ENCODE measurements at regions not wholly inside any gene's neighbourhood (a gene's known extent, or its start where the extent isn't known, plus 50 kb on each side); places are given as distances from the start of the nearest gene placed in this dataset.
"Not testable (repeated sequence)": the region's sequence is repeated elsewhere in the genome, so short reads cannot be mapped to it uniquely, and the experiment has no call there.

DNA sequence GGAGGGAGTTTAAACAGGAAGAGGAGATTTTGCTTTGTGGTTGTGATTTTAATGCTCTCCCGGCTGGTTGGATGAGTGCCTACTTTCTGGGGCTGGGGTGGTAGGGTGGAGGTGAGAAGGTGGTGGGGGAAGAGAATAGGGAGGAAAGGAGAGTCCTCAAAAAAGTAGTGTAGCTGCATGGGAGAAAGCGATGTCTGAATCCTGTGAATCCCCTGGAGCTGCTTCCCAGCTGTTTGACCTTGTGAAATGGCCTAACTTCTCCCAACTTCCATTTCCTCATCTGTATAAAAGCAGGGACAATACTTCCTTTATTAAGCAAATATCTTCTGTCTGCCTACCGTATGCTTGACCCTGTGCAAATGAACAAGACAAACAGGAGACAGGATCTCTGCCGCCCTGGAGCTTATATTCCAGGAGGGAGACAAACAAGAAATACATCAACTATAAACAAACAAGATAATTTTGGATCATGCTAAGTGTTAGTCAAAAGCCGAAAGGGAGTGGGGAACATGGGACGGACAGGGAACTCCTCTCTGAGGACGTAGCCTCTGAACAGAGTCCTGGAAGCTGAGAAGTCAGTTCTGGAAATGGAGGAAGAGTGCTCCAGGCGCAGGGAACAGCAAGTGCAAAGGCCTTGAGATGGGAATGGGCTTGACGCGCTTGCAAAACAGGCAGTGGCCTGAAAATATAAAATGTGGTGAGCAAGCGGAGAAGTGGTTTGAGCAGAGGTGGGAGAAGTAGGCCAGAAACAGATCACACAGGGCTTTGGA is 103.5 kb downstream of the SPRY4 start:
- peak; percentile 33 for DNase-seq (ENCODE audit: low spot score)

DNA sequence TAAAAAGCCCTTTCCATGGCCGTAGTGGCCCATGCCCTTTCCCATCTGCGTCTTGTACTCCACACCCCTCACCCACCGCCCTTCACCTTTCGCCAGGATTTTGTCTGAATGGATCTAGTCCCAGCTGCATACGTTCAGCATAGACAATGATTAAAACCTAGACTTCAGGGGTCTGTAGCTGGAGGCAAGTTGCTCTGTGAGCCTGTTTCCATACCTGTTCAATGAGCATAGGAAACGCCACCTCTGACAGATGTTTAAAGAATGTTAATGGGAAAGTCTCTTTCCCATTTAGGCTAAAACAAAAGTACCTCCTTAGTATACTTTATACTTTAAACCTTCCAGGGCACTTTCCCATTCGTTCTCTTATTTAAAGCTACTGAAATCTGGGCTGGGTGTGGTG is 105.7 kb downstream of the SPRY4 start:
- DNase-seq (ENCODE audit: low spot score), result no peak

DNA sequence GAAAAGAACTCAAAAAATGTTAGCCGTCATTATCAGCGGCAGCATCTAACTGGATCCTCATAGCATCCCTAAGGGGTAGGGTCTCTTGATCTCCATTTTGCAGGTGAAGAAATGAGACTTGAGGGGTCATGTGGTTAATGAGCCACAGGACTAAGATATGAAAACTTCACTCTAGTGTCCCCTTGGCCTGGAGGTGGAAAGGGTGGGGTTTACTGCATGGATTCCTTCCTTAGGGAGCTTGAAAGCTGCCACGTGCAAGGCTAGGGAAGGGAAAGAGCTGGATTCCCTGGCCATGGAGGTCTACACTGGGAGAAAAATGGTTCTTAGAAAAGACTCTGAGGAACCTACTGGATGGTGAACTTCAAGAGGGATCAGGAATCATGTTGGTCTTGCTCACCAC is 107.9 kb downstream of the SPRY4 start:
- DNase-seq (ENCODE audit: low spot score), result no peak

DNA sequence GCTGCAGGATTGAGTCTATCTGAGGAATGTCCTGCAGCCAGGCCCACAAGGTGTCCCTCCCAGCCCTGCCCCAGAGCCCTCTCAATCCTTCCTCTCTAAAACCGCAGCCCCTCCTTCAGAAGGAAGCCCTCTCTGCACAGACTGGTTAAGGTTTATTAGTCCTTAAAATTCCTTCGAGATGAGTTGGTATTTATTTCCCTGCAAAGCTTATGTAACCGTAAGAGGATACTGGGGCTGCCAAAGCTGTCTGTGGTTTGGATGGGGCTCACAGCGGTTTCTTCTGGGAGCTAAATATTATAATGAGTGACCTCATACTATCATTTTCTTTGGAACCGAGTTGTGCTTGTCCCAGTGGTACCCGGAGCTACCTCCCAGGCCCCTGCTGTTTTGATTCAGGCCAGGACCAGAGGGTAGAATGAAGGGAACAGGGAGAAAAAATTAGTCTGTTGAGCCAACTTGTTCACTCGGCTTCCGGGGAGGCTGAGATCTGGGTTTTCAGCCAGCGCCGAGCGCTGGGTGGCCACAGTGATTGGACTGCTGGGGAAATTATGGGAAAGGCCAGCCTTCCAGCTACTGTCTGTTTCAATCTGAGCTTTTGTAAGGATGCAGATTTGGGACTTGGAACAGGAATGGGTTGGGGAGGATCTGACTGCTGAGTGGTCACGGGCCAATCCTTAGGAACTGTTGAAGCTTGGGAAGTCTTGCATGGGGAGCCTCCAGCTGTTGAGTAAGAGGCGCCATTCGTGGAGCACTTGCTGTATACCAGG is 107.5 kb downstream of the NDFIP1 start:
- DNase-seq (ENCODE audit: low spot score), result no peak

DNA sequence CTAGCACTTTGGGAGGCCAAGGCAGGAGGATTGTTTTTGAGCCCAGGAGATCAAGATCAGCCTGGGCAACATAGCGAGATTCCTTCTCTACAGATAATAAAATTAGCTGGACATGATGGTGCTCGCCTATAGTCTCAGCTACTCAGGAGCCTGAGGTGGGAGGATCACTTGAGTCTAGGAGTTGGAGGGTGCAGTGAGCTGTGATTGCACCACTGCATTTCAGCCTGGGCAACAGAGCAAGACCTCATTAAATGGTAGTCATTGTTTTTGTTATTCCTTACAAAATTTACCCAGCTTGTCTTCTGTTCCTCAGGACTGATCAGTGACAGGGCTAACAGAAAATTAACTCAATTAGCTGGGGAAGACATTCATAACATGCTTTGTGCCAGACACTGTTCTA is 104.5 kb downstream of the NDFIP1 start:
- no peak for DNase-seq (ENCODE audit: low spot score)

DNA sequence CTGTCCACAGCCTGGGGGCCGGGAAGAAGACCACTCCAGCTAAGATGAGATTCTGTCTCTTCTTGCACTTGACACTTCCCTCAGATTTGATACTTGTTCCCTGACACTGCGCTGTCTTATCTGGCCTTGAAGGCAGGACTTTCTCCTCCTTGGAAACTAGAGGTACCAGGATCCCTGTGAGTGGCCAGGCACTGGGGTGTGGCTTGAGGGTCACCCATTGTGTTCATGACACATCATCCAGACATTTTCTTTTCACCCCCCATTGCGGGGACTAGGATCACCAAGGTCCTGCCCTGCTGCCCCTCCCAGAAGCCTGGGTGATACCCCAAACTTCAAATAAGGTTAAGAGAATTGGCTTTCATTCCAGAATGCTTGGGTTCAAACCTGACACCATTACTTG is 103.3 kb downstream of the NDFIP1 start:
- DNase-seq (ENCODE audit: low spot score), result no peak

DNA sequence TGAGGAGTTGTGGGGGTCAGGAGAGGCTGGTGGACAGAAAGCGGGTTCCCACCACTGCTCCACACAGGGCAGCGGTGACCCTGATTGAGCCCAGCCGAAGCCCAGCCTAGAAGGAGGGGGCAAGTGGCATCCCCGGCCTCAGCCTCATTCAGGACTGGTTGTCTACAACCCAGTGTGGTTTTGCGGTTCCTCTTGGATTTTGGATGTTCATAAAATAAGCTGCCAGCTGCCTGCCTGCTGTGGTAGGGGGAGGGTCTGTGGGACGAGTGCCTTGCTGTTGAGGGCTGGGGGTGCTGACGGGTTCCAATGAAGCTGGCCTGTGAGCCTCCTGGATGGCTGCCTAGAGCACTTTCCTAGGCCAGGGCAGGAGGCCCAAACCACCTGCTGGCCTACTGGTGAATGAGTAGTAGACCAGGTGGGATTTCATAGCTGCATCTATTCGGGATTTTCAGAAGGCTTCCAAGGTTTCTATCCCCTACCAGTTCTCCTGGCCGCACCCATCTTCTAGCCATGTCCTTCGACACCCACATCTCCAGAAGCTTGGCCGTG is 102.4 kb downstream of the NDFIP1 start:
- DNase-seq (ENCODE audit: low spot score), result no peak

DNA sequence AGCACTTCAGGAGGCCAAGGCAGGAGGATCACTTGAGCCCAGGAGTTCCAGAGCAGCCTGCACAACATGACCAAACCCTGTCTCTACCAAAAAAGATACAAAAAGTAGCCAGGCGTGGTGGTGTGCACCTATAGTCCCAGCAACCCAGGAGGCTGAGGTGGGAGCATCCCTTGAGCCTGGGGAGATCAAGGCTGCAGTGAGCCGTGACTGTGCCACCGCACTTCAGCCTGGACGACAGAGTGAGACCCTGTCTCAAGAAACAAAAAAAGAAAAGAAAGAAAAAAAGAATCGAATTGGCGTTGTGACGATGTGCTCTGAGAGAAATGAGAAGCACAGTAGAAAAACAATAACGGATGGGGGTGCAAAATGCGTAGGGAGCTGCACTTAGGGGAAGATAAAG is 101.4 kb downstream of the NDFIP1 start:
- no peak for DNase-seq (ENCODE audit: low spot score)

DNA sequence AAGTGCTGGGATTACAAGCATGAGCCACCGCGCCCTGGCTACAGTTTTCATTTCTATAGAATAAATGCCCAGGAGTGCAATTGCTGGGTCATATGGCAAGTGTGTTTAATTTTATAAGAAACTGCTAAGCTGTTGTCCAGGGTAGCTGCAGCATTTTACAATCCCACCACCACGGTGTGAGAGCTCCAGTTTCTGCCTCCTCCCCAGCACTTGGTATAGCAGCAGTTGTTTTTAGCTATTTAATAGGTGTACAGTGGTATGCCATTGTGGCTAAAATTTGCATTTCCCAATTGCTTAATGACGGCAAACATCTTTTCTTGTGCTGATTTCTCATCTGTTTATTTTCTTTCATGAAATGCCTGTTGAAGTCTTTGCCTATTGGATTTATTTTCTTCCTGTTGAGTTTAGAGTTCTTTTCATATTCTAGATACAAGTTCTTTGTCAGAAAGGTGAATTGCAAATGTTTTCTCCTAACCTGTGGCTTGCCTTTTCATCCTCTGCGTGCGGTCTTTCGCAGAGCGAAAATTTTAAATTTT is 100.3 kb downstream of the NDFIP1 start:
- no peak for DNase-seq (ENCODE audit: low spot score)

DNA sequence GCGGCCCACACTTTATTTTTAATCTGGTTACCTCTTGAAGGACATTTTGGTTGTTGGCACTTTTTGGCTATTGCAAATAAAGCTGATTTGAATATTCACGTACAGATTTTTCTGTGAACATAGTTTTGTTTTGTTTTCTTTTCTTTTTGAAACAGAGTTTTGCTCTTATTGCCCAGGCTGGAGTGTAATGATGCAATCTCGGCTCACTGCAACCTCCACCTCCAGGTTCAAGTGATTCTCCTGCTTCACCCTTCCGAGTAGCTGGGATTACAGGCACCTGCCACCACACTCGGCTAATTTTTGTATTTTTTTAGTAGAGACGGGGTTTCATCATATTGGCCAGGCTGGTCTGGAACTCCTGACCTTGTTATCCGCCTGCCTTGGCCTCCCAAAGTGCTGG is 99.7 kb downstream of the NDFIP1 start:
- DNase-seq (ENCODE audit: low spot score), result not testable (repeated sequence)

DNA sequence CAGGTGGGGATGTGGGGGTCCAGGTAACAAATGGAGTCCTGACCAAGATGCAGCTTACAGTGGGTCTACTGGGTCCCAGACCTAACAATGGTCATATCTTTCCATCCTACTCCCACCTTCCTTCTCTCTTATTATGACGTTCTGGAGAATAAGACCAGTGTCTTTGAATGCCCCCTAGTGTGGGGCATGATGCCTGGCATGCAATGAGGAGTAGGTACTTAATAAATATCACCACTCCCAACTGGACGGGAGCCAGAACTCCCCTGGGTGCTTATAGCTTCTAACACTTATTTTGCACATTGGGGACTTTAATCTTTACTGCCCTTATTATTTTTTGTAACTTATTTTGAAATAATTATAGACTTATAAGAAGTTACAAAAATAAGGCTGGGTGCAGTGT is 98.2 kb downstream of the NDFIP1 start:
- no peak for DNase-seq (ENCODE audit: low spot score)

DNA sequence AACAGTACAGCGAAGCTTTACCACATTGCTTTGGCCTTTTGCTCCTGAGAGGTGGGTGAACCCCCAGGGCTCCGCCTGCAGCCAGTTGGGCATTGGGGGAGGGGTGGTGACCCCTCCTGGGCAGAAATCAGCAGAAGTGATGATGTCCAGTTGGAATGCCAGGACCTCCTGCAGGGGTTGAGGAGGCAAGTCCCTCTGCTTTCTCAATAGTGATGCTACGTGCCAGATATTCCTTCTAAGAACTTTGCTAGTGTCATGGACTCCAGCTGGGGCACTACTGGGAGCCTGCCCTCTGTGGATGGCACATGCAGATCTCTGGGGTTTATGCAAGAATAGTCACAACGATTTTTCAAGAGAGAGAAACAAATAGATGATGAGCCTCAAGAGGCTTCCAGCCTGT is 95.6 kb downstream of the NDFIP1 start:
- DNase-seq (ENCODE audit: low spot score), result no peak
